Neural cell (in vitro differentiated cells): ENCODE measurements at regions not wholly inside any gene's neighbourhood (a gene's known extent, or its start where the extent isn't known, plus 50 kb on each side); places are given as distances from the start of the nearest gene placed in this dataset.

ENCODE experiments used
- H2AFZ ChIP-seq: fragments of 200-600, 300-800 bp; sonication (generic), shearing (Covaris generic); 2 replicates; pipeline ENCODE4 v1.6.0; 2014; ENCODE audit warnings: low read depth, mild to moderate bottlenecking, antibody characterized with exemption, low read length, moderate library complexity
- H3F3A ChIP-seq: fragments of 200-600 bp; shearing (Covaris generic); 2 replicates; pipeline ENCODE4 v1.6.1; 2016; ENCODE audit warnings: mild to moderate bottlenecking, moderate library complexity, mixed read lengths, antibody characterized with exemption, low read length; ENCODE audit not compliant: insufficient read depth, poor library complexity, severe bottlenecking
- H3K27ac ChIP-seq: fragments of 200-600, 300-800 bp; sonication (generic), shearing (Covaris generic); 2 replicates; pipeline ENCODE4 v1.5.1; 2014; ENCODE audit warnings: mild to moderate bottlenecking, low read length, moderate library complexity
- H3K27me3 ChIP-seq: fragments of 300-800, 200-600 bp; sonication (generic), shearing (Covaris generic); 2 replicates; pipeline ENCODE4 v1.6.0; 2014; ENCODE audit warnings: mild to moderate bottlenecking, low read depth, low read length, moderate library complexity; ENCODE audit not compliant: insufficient read depth
- H3K36me3 ChIP-seq: fragments of 300-800, 200-600 bp; sonication (generic), shearing (Covaris generic); 2 replicates; pipeline ENCODE4 v1.5.1; 2014; ENCODE audit warnings: mild to moderate bottlenecking, antibody characterized with exemption, low read length, moderate library complexity; ENCODE audit not compliant: insufficient read depth
- H3K4me2 ChIP-seq: fragments of 300-800, 200-600 bp; sonication (generic), shearing (Covaris generic); 2 replicates; pipeline ENCODE4 v1.6.0; 2014; ENCODE audit warnings: mild to moderate bottlenecking, low read length
- H3K4me3 ChIP-seq: fragments of 300-800, 200-600 bp; sonication (generic), shearing (Covaris generic); 2 replicates; pipeline ENCODE4 v1.5.1; 2014; ENCODE audit warnings: mild to moderate bottlenecking, low read length, moderate library complexity
- H3K79me2 ChIP-seq: fragments of 200-600 bp; shearing (Covaris generic); replicated peaks from 2 replicates; pipeline ENCODE4 v1.6.0; 2014; ENCODE audit warnings: mild to moderate bottlenecking, low read length, moderate library complexity; ENCODE audit not compliant: insufficient read depth
- H3K9ac ChIP-seq: fragments of 300-800, 200-600 bp; sonication (generic), shearing (Covaris generic); 2 replicates; pipeline ENCODE4 v1.6.1; 2016; ENCODE audit warnings: mild to moderate bottlenecking, low read length, mixed read lengths
- H3K9me2 ChIP-seq: fragments of 200-600 bp; shearing (Covaris generic); 2 replicates; pipeline ENCODE4 v1.6.1; 2016; ENCODE audit warnings: mild to moderate bottlenecking, low read length, mixed read lengths; ENCODE audit not compliant: insufficient read depth
- H3K9me3 ChIP-seq: fragments of 200-600, 300-800 bp; sonication (generic), shearing (Covaris generic); 2 replicates; pipeline ENCODE4 v1.6.1; 2016; ENCODE audit warnings: mild to moderate bottlenecking, mixed run types, low read length, moderate library complexity, mixed read lengths
- H4K20me1 ChIP-seq: fragments of 200-600 bp; shearing (Covaris generic); 2 replicates; pipeline ENCODE4 v1.6.1; 2016; ENCODE audit warnings: mild to moderate bottlenecking, mixed run types; ENCODE audit not compliant: insufficient read depth
- CTCF ChIP-seq: fragments of 450-650 bp; IDR thresholded peaks from 2 replicates; pipeline ENCODE4 v1.5.1; 2014; ENCODE audit warnings: antibody characterized with exemption, mild to moderate bottlenecking, moderate library complexity; ENCODE audit not compliant: poor library complexity, severe bottlenecking
- EP300 ChIP-seq: fragments of 450-650 bp; conservative IDR thresholded peaks from 2 replicates; pipeline ENCODE4 v1.6.1; 2014; ENCODE audit warnings: antibody characterized with exemption, mild to moderate bottlenecking, moderate library complexity; ENCODE audit not compliant: poor library complexity, severe bottlenecking
- EZH2 ChIP-seq: fragments of 200-600, 300-800 bp; shearing (Covaris generic), sonication (generic); IDR thresholded peaks from 2 replicates; pipeline ENCODE4 v1.6.1; 2014; ENCODE audit warnings: antibody characterized with exemption, low read length, borderline replicate concordance, mild to moderate bottlenecking; ENCODE audit not compliant: insufficient read depth, poor library complexity, severe bottlenecking
- MXI1 ChIP-seq: fragments of 450-650 bp; conservative IDR thresholded peaks from 2 replicates; pipeline ENCODE4 v1.6.1; 2014; ENCODE audit warnings: antibody characterized with exemption, mild to moderate bottlenecking; ENCODE audit not compliant: poor library complexity, severe bottlenecking
- POLR2AphosphoS5 ChIP-seq: IDR thresholded peaks from 2 replicates; pipeline ENCODE4 v1.6.1; 2012
- RAD21 ChIP-seq: fragments of 450-650 bp; conservative IDR thresholded peaks from 2 replicates; pipeline ENCODE4 v1.6.1; 2014; ENCODE audit warnings: antibody characterized with exemption, mild to moderate bottlenecking, moderate library complexity
- SMC3 ChIP-seq: fragments of 450-650 bp; conservative IDR thresholded peaks from 2 replicates; pipeline ENCODE4 v1.6.1; 2014; ENCODE audit warnings: antibody characterized with exemption, mild to moderate bottlenecking, moderate library complexity; ENCODE audit not compliant: poor library complexity
- TAF1 ChIP-seq: IDR thresholded peaks from 2 replicates; pipeline ENCODE4 v1.6.1; 2012; ENCODE audit warnings: low read depth
- TF ChIP-seq, protein P1 (sequence below): IDR thresholded peaks from 2 replicates; pipeline ENCODE4 v1.6.1; 2012; ENCODE audit warnings: borderline replicate concordance

- Histone ChIP-seq H3K9me3 (no peaks in the 10 kb centered on the region), H3K4me3 (no peak overlapping the region), H3K36me3 (no peaks in the 10 kb centered on the region), H3K79me2 (no peaks in the 10 kb centered on the region), H3K27ac (no peak overlapping the region), H3K27me3 (no peaks in the 10 kb centered on the region), H3K9ac (no peak overlapping the region), H3K4me2 (no peak overlapping the region), H4K20me1 (no peaks in the 10 kb centered on the region), H3F3A (no peaks in the 10 kb centered on the region), H2AFZ (no peak overlapping the region), H3K9me2 (no peaks in the 10 kb centered on the region)
- peak; percentile 83 for TF ChIP-seq SMC3
- no peak for TF ChIP-seq TAF1
- TF ChIP-seq EZH2 = no peak
- peak; percentile 92 for TF ChIP-seq RAD21
- peak; percentile 87 for TF ChIP-seq CTCF
- no peak for TF ChIP-seq POLR2AphosphoS5
- TF ChIP-seq, protein P1, sequence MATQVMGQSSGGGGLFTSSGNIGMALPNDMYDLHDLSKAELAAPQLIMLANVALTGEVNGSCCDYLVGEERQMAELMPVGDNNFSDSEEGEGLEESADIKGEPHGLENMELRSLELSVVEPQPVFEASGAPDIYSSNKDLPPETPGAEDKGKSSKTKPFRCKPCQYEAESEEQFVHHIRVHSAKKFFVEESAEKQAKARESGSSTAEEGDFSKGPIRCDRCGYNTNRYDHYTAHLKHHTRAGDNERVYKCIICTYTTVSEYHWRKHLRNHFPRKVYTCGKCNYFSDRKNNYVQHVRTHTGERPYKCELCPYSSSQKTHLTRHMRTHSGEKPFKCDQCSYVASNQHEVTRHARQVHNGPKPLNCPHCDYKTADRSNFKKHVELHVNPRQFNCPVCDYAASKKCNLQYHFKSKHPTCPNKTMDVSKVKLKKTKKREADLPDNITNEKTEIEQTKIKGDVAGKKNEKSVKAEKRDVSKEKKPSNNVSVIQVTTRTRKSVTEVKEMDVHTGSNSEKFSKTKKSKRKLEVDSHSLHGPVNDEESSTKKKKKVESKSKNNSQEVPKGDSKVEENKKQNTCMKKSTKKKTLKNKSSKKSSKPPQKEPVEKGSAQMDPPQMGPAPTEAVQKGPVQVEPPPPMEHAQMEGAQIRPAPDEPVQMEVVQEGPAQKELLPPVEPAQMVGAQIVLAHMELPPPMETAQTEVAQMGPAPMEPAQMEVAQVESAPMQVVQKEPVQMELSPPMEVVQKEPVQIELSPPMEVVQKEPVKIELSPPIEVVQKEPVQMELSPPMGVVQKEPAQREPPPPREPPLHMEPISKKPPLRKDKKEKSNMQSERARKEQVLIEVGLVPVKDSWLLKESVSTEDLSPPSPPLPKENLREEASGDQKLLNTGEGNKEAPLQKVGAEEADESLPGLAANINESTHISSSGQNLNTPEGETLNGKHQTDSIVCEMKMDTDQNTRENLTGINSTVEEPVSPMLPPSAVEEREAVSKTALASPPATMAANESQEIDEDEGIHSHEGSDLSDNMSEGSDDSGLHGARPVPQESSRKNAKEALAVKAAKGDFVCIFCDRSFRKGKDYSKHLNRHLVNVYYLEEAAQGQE = no peak
- no peak for TF ChIP-seq MXI1
- no peak for TF ChIP-seq EP300
These were observed 379.6 kb downstream of the LRIG3 start for GRCh38 chr12:58540480-58541299.

- TF ChIP-seq TAF1 (no peak), SMC3 (no peak), RAD21 (no peak)
- no peak overlapping the region for H3K4me3 ChIP-seq
- no peaks in the 10 kb centered on the region for H3K36me3 ChIP-seq
- H3K9me3 ChIP-seq = no peaks in the 10 kb centered on the region
- no peaks in the 10 kb centered on the region for H3K27me3 ChIP-seq
- H4K20me1 ChIP-seq = no peaks in the 10 kb centered on the region
- no peaks in the 10 kb centered on the region for H3K9me2 ChIP-seq
- H3K4me2 ChIP-seq = no peak overlapping the region
- H3F3A ChIP-seq = no peaks in the 10 kb centered on the region
- no peak overlapping the region for H3K9ac ChIP-seq
- no peak overlapping the region for H3K27ac ChIP-seq
- no peak overlapping the region for H2AFZ ChIP-seq
- H3K79me2 ChIP-seq = no peaks in the 10 kb centered on the region
These were observed 379.0 kb downstream of the LRIG3 start for GRCh38 chr12:58541300-58541690.
